Caco-2 (cell line): ENCODE measurements at regions not wholly inside any gene's neighbourhood (a gene's known extent, or its start where the extent isn't known, plus 50 kb on each side); places are given as distances from the start of the nearest gene placed in this dataset.

Experiments
- BruUV-seq: library from RNA; stranded (reverse); fragments of 400-500 nt; replicated peaks from 2 replicates; lab custom pipeline; 2021; lab: Mats Ljungman, UMichigan
- CTCF ChIA-PET: fragments of 300-600 bp; sonication (Branson Sonifier 250); formaldehyde crosslinking; loops from one replicate; lab custom pipeline; 2022; ENCODE audit warnings: antibody characterized with exemption; lab: Charles Lee
- POLR2A ChIA-PET: fragments of 300-600 bp; sonication (Branson Sonifier 250); formaldehyde crosslinking; loops from one replicate; lab custom pipeline; 2022; ENCODE audit warnings: antibody characterized with exemption; lab: Charles Lee
- DNase-seq, 2 experiments: peaks; one replicate each; pipeline versions ENCODE4 v3.0.0 to v3.0.0-alpha.2; 2020 to 2022
- H3K27me3 ChIP-seq: replicated peaks from 2 replicates; pipeline ENCODE4 v1.6.0; 2011; ENCODE audit warnings: low read length; ENCODE audit not compliant: control insufficient read depth, insufficient read depth
- H3K36me3 ChIP-seq: 2 replicates; pipeline ENCODE4 v1.5.1; 2011; ENCODE audit warnings: low read length; ENCODE audit not compliant: control insufficient read depth, insufficient read depth
- H3K4me1 ChIP-seq: fragments of 250-450 bp; sonication (Bioruptor Pico); 2 replicates; pipeline ENCODE4 v1.5.1; 2020; ENCODE audit warnings: mild to moderate bottlenecking
- H3K4me3 ChIP-seq: 2 replicates; pipeline ENCODE4 v1.5.1; 2011; ENCODE audit warnings: low read depth, mild to moderate bottlenecking, control low read depth, low read length
- H3K9me3 ChIP-seq: fragments of 250-450 bp; sonication (Bioruptor Pico); 2 replicates; pipeline ENCODE4 v1.5.1; 2020; ENCODE audit warnings: mild to moderate bottlenecking, moderate library complexity
- H3K27ac Mint-ChIP-seq: one replicate; pipeline ENCODE4 v1.8.0; 2022; ENCODE audit warnings: mixed read lengths; ENCODE audit not compliant: unreplicated experiment
- H3K27me3 Mint-ChIP-seq: one replicate; pipeline ENCODE4 v1.8.0; 2022; ENCODE audit warnings: mixed read lengths; ENCODE audit not compliant: insufficient read depth, unreplicated experiment
- H3K36me3 Mint-ChIP-seq: one replicate; pipeline ENCODE4 v1.8.0; 2022; ENCODE audit warnings: mild to moderate bottlenecking, mixed read lengths; ENCODE audit not compliant: insufficient read depth, unreplicated experiment
- H3K4me1 Mint-ChIP-seq: one replicate; pipeline ENCODE4 v1.8.0; 2022; ENCODE audit warnings: low read depth, mixed read lengths; ENCODE audit not compliant: unreplicated experiment
- H3K4me3 Mint-ChIP-seq: one replicate; pipeline ENCODE4 v1.8.0; 2022; ENCODE audit warnings: mild to moderate bottlenecking, moderate library complexity, mixed read lengths; ENCODE audit not compliant: unreplicated experiment
- H3K9me3 Mint-ChIP-seq: one replicate; pipeline ENCODE4 v1.8.0; 2022; ENCODE audit warnings: mixed read lengths; ENCODE audit not compliant: unreplicated experiment
- intact Hi-C: fragments of 100-400 bp; cut with micrococcal nuclease; formaldehyde crosslinking; loops from one replicate; pipeline ENCODE4 v1.10.0; 2022; ENCODE audit not compliant: unreplicated experiment
- TF ChIP-seq, protein P1 (sequence below), 2 experiments: fragments of 200-600 bp in 1 of 2; IDR thresholded peaks; 1 replicate in 1 of 2; 2 replicates in 1 of 2; pipeline versions ENCODE4 v1.5.1 to v1.8.0; 2011 to 2022; ENCODE audit warnings: antibody characterized with exemption in 1 of 2, control low read depth in 1 of 2, inconsistent platforms in 1 of 2, low read depth in 1 of 2, low read length in 1 of 2, mild to moderate bottlenecking in 1 of 2, moderate library complexity in 1 of 2; ENCODE audit not compliant: insufficient read depth in 1 of 2, severe bottlenecking in 1 of 2, unreplicated experiment in 1 of 2

DNA sequence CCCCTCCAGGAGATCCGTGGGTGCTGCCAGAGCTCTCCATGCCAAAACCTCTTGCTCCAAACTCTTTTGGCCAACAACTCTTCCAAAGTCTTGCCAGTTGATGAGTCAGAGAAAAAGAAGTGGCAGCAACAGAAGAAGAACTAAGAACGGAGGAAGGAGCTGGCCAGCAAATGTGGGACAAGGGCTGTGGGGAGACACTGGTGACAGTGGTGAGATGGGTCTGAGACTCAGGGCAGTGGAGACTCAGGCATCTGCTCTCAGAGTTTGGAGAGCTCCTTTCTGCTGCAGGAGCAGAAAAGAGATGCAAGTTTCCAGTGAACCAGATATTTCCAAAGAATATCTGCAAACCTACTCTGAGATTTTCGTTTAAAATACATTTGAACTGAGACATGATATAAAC lies 92.3 kb upstream of the SEMA6A start:
- Histone ChIP-seq H3K4me1 (peaks cover 31% of the 10 kb centered on the region), H3K9me3 (peaks cover 1% of the 10 kb centered on the region; the same call in 1 of the 2 replicates), H3K27me3 (no peaks in the 10 kb centered on the region), H3K4me3 (no peak overlapping the region), H3K36me3 (no peaks in the 10 kb centered on the region)
- DNase-seq: no peak
- TF ChIP-seq, protein P1, sequence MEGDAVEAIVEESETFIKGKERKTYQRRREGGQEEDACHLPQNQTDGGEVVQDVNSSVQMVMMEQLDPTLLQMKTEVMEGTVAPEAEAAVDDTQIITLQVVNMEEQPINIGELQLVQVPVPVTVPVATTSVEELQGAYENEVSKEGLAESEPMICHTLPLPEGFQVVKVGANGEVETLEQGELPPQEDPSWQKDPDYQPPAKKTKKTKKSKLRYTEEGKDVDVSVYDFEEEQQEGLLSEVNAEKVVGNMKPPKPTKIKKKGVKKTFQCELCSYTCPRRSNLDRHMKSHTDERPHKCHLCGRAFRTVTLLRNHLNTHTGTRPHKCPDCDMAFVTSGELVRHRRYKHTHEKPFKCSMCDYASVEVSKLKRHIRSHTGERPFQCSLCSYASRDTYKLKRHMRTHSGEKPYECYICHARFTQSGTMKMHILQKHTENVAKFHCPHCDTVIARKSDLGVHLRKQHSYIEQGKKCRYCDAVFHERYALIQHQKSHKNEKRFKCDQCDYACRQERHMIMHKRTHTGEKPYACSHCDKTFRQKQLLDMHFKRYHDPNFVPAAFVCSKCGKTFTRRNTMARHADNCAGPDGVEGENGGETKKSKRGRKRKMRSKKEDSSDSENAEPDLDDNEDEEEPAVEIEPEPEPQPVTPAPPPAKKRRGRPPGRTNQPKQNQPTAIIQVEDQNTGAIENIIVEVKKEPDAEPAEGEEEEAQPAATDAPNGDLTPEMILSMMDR (IDR thresholded peaks at IDR 0.05; ENCODE audit: insufficient read depth in 1 of 2, low read depth in 1 of 2, low read length in 1 of 2, severe bottlenecking in 1 of 2, unreplicated experiment in 1 of 2): no peak
- intact Hi-C loops: no loop called here
- ChIA-PET CTCF (no interaction called here), POLR2A (no interaction called here)
- Mint-ChIP-seq H3K27ac (no peak overlapping the region), H3K27me3 (no peaks in the 10 kb centered on the region), H3K36me3 (no peaks in the 10 kb centered on the region), H3K9me3 (peaks cover 17% of the 10 kb centered on the region), H3K4me3 (no peak overlapping the region), H3K4me1 (peaks cover 15% of the 10 kb centered on the region)
- BruUV-seq: no TSS peak

DNA sequence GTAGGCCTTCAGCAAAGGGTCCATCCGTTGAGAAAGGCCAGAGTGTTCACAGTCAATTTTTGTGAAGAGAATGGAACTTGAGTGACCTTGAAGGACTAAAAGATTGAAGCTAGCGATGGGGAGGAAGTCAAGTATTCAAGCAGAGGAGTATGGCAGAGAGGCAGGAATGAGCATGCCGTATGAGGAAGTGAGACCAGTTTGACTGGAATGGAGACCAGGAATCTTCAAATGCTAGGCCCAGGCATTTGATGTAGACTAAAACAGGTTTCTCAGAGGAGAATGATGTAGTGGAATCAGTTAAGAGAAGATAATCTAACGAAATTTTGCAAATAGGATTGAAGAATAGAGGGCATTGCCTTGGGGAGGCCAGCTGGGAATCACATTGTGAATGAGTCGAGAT lies 90.4 kb upstream of the SEMA6A start:
- Mint-ChIP-seq H3K4me3 (no peak overlapping the region), H3K27me3 (no peaks in the 10 kb centered on the region), H3K4me1 (peaks cover 7% of the 10 kb centered on the region), H3K27ac (no peak overlapping the region), H3K9me3 (peaks cover 17% of the 10 kb centered on the region), H3K36me3 (no peaks in the 10 kb centered on the region)
- H3K4me3 ChIP-seq: no peak overlapping the region
- intact Hi-C loops: no loop called here
- no peak for DNase-seq
- TF ChIP-seq, protein P1 (IDR thresholded peaks at IDR 0.05; ENCODE audit: insufficient read depth in 1 of 2, low read depth in 1 of 2, low read length in 1 of 2, severe bottlenecking in 1 of 2, unreplicated experiment in 1 of 2): no peak
- POLR2A ChIA-PET: no interaction called here
- no TSS peak for BruUV-seq
- H3K27me3 ChIP-seq: no peaks in the 10 kb centered on the region
- peaks cover 18% of the 10 kb centered on the region for H3K4me1 ChIP-seq
- peaks cover 15% of the 10 kb centered on the region; the same call in 1 of the 2 replicates for H3K9me3 ChIP-seq
- no peaks in the 10 kb centered on the region for H3K36me3 ChIP-seq
- CTCF ChIA-PET: no interaction called here

DNA sequence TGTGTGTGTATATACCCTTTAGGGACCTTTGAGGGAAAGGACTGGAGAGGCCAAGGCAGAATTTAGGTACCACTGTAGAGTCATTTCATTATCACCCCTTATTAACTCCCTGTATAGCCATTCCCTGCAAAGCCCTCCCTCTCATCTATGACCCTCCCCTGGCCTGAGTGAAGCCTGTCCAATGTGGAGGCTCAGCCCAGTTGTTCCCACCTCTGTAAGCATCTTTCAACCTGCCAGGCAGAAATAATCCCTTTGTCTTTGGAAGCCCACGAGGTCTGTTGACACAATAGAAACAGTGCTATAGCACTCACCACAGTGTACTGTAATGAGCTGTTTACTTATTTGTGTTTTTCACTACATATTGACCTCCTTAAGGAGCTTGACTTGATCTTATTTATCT lies 88.5 kb upstream of the SEMA6A start:
- Mint-ChIP-seq H3K9me3 (peaks cover 17% of the 10 kb centered on the region), H3K27me3 (no peaks in the 10 kb centered on the region), H3K4me1 (peaks cover 12% of the 10 kb centered on the region), H3K27ac (no peak overlapping the region), H3K36me3 (no peaks in the 10 kb centered on the region), H3K4me3 (no peak overlapping the region)
- no peak for DNase-seq
- CTCF ChIA-PET: no interaction called here
- peaks cover 12% of the 10 kb centered on the region; the same call in 1 of the 2 replicates for H3K4me1 ChIP-seq
- no TSS peak for BruUV-seq
- TF ChIP-seq, protein P1 (IDR thresholded peaks at IDR 0.05; ENCODE audit: insufficient read depth in 1 of 2, low read depth in 1 of 2, low read length in 1 of 2, severe bottlenecking in 1 of 2, unreplicated experiment in 1 of 2): no peak
- H3K27me3 ChIP-seq: no peaks in the 10 kb centered on the region
- H3K4me3 ChIP-seq: no peak overlapping the region
- no peaks in the 10 kb centered on the region for H3K36me3 ChIP-seq
- intact Hi-C loops: no loop called here
- POLR2A ChIA-PET: no interaction called here
- H3K9me3 ChIP-seq: peaks cover 15% of the 10 kb centered on the region; the same call in 1 of the 2 replicates
